ENCODE measurements at regions not wholly inside any gene's neighbourhood (a gene's known extent, or its start where the extent isn't known, plus 50 kb on each side); places are given as distances from the start of the nearest gene placed in this dataset.

DNA sequence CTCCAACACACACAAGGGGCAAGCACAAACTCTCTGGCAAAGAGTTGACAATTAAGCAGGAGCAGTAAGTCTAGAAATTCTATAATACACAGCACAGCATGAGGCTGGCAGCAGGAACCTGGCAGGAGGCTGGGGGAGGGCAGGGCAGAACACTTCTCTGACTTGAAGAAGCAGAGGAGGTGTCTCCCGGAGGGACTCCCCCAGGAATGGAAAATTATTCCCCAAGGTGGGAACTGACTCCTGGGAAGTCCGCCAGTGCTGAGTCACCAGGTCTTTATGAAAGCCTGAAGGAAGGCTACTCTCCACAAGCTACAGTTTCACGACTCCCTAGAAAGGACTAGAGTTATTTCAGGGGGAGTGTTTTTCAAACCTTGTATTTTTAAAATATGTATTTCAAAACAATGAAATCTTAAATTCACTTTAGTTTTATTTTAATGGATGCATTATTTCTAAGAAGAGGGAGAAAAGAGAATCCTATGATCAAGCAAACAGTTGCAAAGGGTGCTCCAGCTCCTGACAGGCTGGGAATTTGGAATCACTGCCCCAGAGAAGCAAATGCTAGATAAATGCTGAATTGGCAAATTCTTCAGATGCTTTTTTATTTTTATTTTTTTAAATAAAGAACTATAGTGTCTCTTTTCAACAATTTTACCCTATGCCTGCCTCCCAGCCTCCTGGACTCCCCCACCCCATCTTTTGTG lies 192.8 kb downstream of the LY86 start:
- no peak for TF ChIP-seq CTCF (IDR thresholded peaks at IDR 0.05)
- no peak for TF ChIP-seq POLR2A (IDR thresholded peaks at IDR 0.05)
- TF ChIP-seq POLR2AphosphoS5 (IDR thresholded peaks at IDR 0.05): no peak
